ENCODE measurements at regions not wholly inside any gene's neighbourhood (a gene's known extent, or its start where the extent isn't known, plus 50 kb on each side); places are given as distances from the start of the nearest gene placed in this dataset.

- no peak overlapping the region for H2AFZ ChIP-seq (ENCODE audit: low read depth, low read length)
- no peak overlapping the region for H4K8ac ChIP-seq (ENCODE audit: low read length)
- H2BK120ac ChIP-seq (ENCODE audit: low read depth, low read length) = no peak overlapping the region
- no peak overlapping the region for H2BK5ac ChIP-seq (ENCODE audit: low read depth, low read length, poor library complexity, severe bottlenecking)
- H3K4me2 ChIP-seq (ENCODE audit: low read length, poor library complexity, severe bottlenecking) = no peak overlapping the region
- H3K27ac ChIP-seq (ENCODE audit: low read length, poor library complexity, severe bottlenecking) = no peak overlapping the region
- peak; percentile 75 for DNase-seq
- H3K14ac ChIP-seq (ENCODE audit: low read length in 2 of 2) = no peak overlapping the region
- no peak overlapping the region for H3K23ac ChIP-seq (ENCODE audit: low read length in 2 of 2)
- 76% methylated on average over 6 of the region's 6 CpGs for WGBS
- no peak overlapping the region for H4K91ac ChIP-seq (ENCODE audit: low read length)
- no peak overlapping the region for H2AK5ac ChIP-seq (ENCODE audit: low read length, severe bottlenecking)
- no peak overlapping the region for H3K4me3 ChIP-seq (ENCODE audit: insufficient read depth in 1 of 2, low read depth in 1 of 2, low read length in 2 of 2)
- no peaks in the 10 kb centered on the region for H3K9me3 ChIP-seq (ENCODE audit: control insufficient read depth, low read length)
- H3K79me1 ChIP-seq (replicated peaks; ENCODE audit: low read length, poor library complexity, severe bottlenecking) = no peaks in the 10 kb centered on the region
- no peak overlapping the region for H3K4ac ChIP-seq (ENCODE audit: low read depth in 1 of 2, low read length in 2 of 2)
- H3K27me3 ChIP-seq (ENCODE audit: control insufficient read depth in 1 of 2, insufficient read depth in 1 of 2, low read length in 2 of 2) = no peaks in the 10 kb centered on the region
- H2BK15ac ChIP-seq (ENCODE audit: low read depth, poor library complexity, severe bottlenecking) = no peak overlapping the region
- no peak overlapping the region for H2BK12ac ChIP-seq (ENCODE audit: low read length in 2 of 2)
- H3K36me3 ChIP-seq (ENCODE audit: control insufficient read depth in 1 of 2, insufficient read depth in 2 of 2, low read depth in 1 of 2, low read length in 2 of 2) = no peaks in the 10 kb centered on the region
- no peak overlapping the region for H3K9ac ChIP-seq (ENCODE audit: low read length)
- H3K4me1 ChIP-seq (ENCODE audit: control insufficient read depth, insufficient read depth, low read depth, low read length) = peaks cover 2% of the 10 kb centered on the region
- no peak overlapping the region for H3K18ac ChIP-seq (ENCODE audit: low read depth in 1 of 2, low read length in 2 of 2)
Measured at GRCh38 chr1:56424744-56425493, 154.4 kb downstream of the PLPP3 start.

- Histone ChIP-seq H3K27ac (ENCODE audit: low read length, poor library complexity, severe bottlenecking) (no peak overlapping the region), H3K4me1 (ENCODE audit: control insufficient read depth, insufficient read depth, low read depth, low read length) (peaks cover 2% of the 10 kb centered on the region), H3K18ac (ENCODE audit: low read depth in 1 of 2, low read length in 2 of 2) (no peak overlapping the region), H2AFZ (ENCODE audit: low read depth, low read length) (no peak overlapping the region), H4K91ac (ENCODE audit: low read length) (no peak overlapping the region), H3K23ac (ENCODE audit: low read length in 2 of 2) (no peak overlapping the region), H2BK12ac (ENCODE audit: low read length in 2 of 2) (no peak overlapping the region), H3K79me1 (replicated peaks; ENCODE audit: low read length, poor library complexity, severe bottlenecking) (no peaks in the 10 kb centered on the region), H4K8ac (ENCODE audit: low read length) (no peak overlapping the region), H3K14ac (ENCODE audit: low read length in 2 of 2) (no peak overlapping the region), H3K27me3 (ENCODE audit: control insufficient read depth in 1 of 2, insufficient read depth in 1 of 2, low read length in 2 of 2) (no peaks in the 10 kb centered on the region), H2BK15ac (ENCODE audit: low read depth, poor library complexity, severe bottlenecking) (no peak overlapping the region), H3K9ac (ENCODE audit: low read length) (no peak overlapping the region), H3K36me3 (ENCODE audit: control insufficient read depth in 1 of 2, insufficient read depth in 2 of 2, low read depth in 1 of 2, low read length in 2 of 2) (no peaks in the 10 kb centered on the region), H3K4me2 (ENCODE audit: low read length, poor library complexity, severe bottlenecking) (no peak overlapping the region), H3K4ac (ENCODE audit: low read depth in 1 of 2, low read length in 2 of 2) (no peak overlapping the region), H2AK5ac (ENCODE audit: low read length, severe bottlenecking) (no peak overlapping the region), H2BK5ac (ENCODE audit: low read depth, low read length, poor library complexity, severe bottlenecking) (no peak overlapping the region), H3K9me3 (ENCODE audit: control insufficient read depth, low read length) (no peaks in the 10 kb centered on the region), H3K4me3 (ENCODE audit: insufficient read depth in 1 of 2, low read depth in 1 of 2, low read length in 2 of 2) (no peak overlapping the region), H2BK120ac (ENCODE audit: low read depth, low read length) (no peak overlapping the region)
- 100% methylated on average over 1 of the region's 4 CpGs for WGBS
- DNase-seq = no peak
Measured at GRCh38 chr1:56423716-56424115, 155.6 kb downstream of the PLPP3 start.

GRCh38 chr1:56418151-56418631, 161.2 kb downstream of the PLPP3 start:
- peak overlapping the region in 1 of 2 experiments; percentile 6 for H3K4ac ChIP-seq (ENCODE audit: low read depth in 1 of 2, low read length in 2 of 2)
- H2BK5ac ChIP-seq (ENCODE audit: low read depth, low read length, poor library complexity, severe bottlenecking) = no peak overlapping the region
- peak overlapping the region in 1 of 2 experiments; percentile 0 for H3K14ac ChIP-seq (ENCODE audit: low read length in 2 of 2)
- no peak overlapping the region for H3K4me3 ChIP-seq (ENCODE audit: insufficient read depth in 1 of 2, low read depth in 1 of 2, low read length in 2 of 2)
- H4K8ac ChIP-seq (ENCODE audit: low read length) = peak overlapping the region; percentile 27
- 76% methylated on average over 6 of the region's 6 CpGs for WGBS
- H3K4me2 ChIP-seq (ENCODE audit: low read length, poor library complexity, severe bottlenecking) = no peak overlapping the region
- DNase-seq = no peak
- no peak overlapping the region for H2AK5ac ChIP-seq (ENCODE audit: low read length, severe bottlenecking)
- H3K23ac ChIP-seq (ENCODE audit: low read length in 2 of 2) = no peak overlapping the region
- H3K18ac ChIP-seq (ENCODE audit: low read depth in 1 of 2, low read length in 2 of 2) = peak overlapping the region; percentile 52 to 80
- peaks cover 0 to 8% of the 10 kb centered on the region in 2 experiments for H3K27me3 ChIP-seq (ENCODE audit: control insufficient read depth in 1 of 2, insufficient read depth in 1 of 2, low read length in 2 of 2)
- no peak overlapping the region for H3K9ac ChIP-seq (ENCODE audit: low read length)
- peak overlapping the region; percentile 58 for H4K91ac ChIP-seq (ENCODE audit: low read length)
- no peaks in the 10 kb centered on the region for H3K9me3 ChIP-seq (ENCODE audit: control insufficient read depth, low read length)
- no peaks in the 10 kb centered on the region for H3K36me3 ChIP-seq (ENCODE audit: control insufficient read depth in 1 of 2, insufficient read depth in 2 of 2, low read depth in 1 of 2, low read length in 2 of 2)
- H2BK15ac ChIP-seq (ENCODE audit: low read depth, poor library complexity, severe bottlenecking) = peak overlapping the region; percentile 65
- peak overlapping the region; percentile 23 to 69 for H2BK12ac ChIP-seq (ENCODE audit: low read length in 2 of 2)
- H2BK120ac ChIP-seq (ENCODE audit: low read depth, low read length) = peak overlapping the region; percentile 77
- H3K4me1 ChIP-seq (ENCODE audit: control insufficient read depth, insufficient read depth, low read depth, low read length) = no peaks in the 10 kb centered on the region
- H3K79me1 ChIP-seq (replicated peaks; ENCODE audit: low read length, poor library complexity, severe bottlenecking) = no peaks in the 10 kb centered on the region
- no peak overlapping the region for H3K27ac ChIP-seq (ENCODE audit: low read length, poor library complexity, severe bottlenecking)
- no peak overlapping the region for H2AFZ ChIP-seq (ENCODE audit: low read depth, low read length)

DNA sequence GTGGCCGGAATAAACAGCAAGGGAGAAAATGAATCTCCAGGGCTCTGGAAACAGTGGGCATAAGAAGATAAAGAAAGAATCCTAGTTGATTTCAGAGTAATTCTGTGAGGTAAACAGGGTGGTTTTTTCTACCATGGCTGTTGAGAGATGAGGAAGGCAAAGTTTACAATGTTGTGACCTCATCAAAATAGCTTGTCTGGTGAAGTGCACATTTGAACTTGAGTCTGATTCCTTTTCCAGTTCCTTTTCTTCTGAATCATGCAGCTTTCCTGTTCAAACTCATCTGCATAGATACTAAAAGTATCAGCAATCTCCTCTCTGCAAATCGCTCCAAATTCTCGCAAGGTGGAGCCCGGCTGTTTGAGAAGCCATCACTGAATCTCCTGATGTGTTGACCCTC, 161.7 kb downstream of the PLPP3 start:
- no peak overlapping the region for H3K4me3 ChIP-seq (ENCODE audit: insufficient read depth in 1 of 2, low read depth in 1 of 2, low read length in 2 of 2)
- DNase-seq = peak; percentile 76
- WGBS = 55% methylated on average over 4 of the region's 4 CpGs

More for the DNA sequence above, 161.7 kb downstream of the PLPP3 start:
- Histone ChIP-seq H3K23ac (ENCODE audit: low read length in 2 of 2) (no peak overlapping the region), H3K18ac (ENCODE audit: low read depth in 1 of 2, low read length in 2 of 2) (peak overlapping the region; percentile 52 to 80), H3K9ac (ENCODE audit: low read length) (no peak overlapping the region), H3K79me1 (replicated peaks; ENCODE audit: low read length, poor library complexity, severe bottlenecking) (no peaks in the 10 kb centered on the region), H4K91ac (ENCODE audit: low read length) (no peak overlapping the region), H2BK5ac (ENCODE audit: low read depth, low read length, poor library complexity, severe bottlenecking) (no peak overlapping the region), H3K27ac (ENCODE audit: low read length, poor library complexity, severe bottlenecking) (no peak overlapping the region), H4K8ac (ENCODE audit: low read length) (no peak overlapping the region), H3K4ac (ENCODE audit: low read depth in 1 of 2, low read length in 2 of 2) (no peak overlapping the region), H2BK12ac (ENCODE audit: low read length in 2 of 2) (no peak overlapping the region), H3K14ac (ENCODE audit: low read length in 2 of 2) (no peak overlapping the region), H3K4me2 (ENCODE audit: low read length, poor library complexity, severe bottlenecking) (no peak overlapping the region), H2AFZ (ENCODE audit: low read depth, low read length) (no peak overlapping the region), H3K36me3 (ENCODE audit: control insufficient read depth in 1 of 2, insufficient read depth in 2 of 2, low read depth in 1 of 2, low read length in 2 of 2) (no peaks in the 10 kb centered on the region), H3K9me3 (ENCODE audit: control insufficient read depth, low read length) (no peaks in the 10 kb centered on the region), H2BK120ac (ENCODE audit: low read depth, low read length) (no peak overlapping the region), H3K4me1 (ENCODE audit: control insufficient read depth, insufficient read depth, low read depth, low read length) (no peaks in the 10 kb centered on the region), H3K27me3 (ENCODE audit: control insufficient read depth in 1 of 2, insufficient read depth in 1 of 2, low read length in 2 of 2) (peaks cover 0 to 8% of the 10 kb centered on the region in 2 experiments), H2BK15ac (ENCODE audit: low read depth, poor library complexity, severe bottlenecking) (no peak overlapping the region), H2AK5ac (ENCODE audit: low read length, severe bottlenecking) (no peak overlapping the region)
